GM18502 (cell line): ENCODE measurements at regions not wholly inside any gene's neighbourhood (a gene's known extent, or its start where the extent isn't known, plus 50 kb on each side); places are given as distances from the start of the nearest gene placed in this dataset.
"Not testable (repeated sequence)": the region's sequence is repeated elsewhere in the genome, so short reads cannot be mapped to it uniquely, and the experiment has no call there.

Source experiments
- ATAC-seq: cut with Tn5 transposase; IDR thresholded peaks from one replicate; pipeline ENCODE4 v1.9.1; 2021; ENCODE audit warnings: mild to moderate bottlenecking; ENCODE audit not compliant: unreplicated experiment, poor library complexity

DNA sequence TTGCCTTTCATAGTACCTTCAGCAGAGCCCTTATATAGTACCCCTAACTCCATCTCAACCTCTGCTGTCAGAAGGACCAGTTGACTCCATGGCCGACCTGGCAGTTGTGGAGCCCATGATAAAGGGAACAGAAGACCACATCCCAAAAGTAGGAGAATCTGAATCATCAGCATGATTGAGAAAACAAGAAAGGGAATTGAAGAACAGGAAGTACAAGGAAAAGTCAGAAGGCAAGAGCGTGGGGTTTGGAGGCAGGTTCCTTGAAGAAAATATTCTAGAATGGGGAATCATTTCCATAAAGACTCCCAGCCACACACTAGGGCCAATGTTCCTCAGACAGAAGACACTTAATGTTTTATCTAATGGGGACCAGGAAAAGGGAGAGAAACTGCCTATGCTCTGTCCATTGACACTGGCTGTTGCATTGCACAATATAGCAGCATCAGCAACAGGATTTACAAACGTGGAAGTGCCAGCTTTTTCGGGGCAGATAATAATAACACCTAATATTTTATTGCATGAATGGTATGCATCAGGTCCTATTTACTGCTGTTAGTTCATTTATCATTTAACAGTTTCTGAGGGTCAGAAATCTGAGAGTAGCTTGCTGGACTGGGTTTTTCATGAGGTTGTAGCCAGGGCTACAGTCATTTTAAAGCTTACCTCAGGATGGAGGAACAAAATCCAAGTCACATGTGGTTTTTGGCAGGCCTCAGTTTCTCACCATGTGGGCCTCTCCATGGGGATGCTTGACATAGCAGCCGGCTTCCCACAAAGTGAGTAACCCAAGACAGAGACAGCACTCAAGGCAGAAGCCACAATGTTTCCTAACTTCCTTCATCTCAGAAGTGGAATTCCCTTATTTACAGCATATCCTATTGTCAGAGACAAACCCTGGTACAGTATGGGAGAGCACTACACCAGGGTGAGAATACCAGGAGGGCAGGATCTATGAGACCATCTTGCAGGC is 483.4 kb downstream of the PLPP3 start:
- ATAC-seq: no peak

DNA sequence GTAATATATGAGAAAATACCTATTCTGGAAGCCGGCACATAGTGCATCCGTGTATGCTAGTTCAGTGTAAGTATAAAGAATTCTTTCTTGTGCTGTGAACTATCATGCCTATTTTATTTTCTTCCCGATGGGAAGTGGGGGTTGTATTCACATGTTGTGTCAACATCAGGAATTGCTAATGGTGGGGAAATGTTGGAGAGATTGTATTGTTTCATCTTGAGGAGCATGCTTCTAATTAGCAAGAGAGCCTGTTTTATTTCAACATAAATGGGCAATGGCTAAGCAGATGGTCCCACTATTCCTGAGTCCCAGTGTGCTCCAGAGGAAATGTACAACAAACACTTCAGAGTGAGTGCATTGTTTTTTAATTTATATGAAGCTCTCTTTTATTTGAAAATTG is 485.2 kb downstream of the PLPP3 start:
- ATAC-seq: no peak

DNA sequence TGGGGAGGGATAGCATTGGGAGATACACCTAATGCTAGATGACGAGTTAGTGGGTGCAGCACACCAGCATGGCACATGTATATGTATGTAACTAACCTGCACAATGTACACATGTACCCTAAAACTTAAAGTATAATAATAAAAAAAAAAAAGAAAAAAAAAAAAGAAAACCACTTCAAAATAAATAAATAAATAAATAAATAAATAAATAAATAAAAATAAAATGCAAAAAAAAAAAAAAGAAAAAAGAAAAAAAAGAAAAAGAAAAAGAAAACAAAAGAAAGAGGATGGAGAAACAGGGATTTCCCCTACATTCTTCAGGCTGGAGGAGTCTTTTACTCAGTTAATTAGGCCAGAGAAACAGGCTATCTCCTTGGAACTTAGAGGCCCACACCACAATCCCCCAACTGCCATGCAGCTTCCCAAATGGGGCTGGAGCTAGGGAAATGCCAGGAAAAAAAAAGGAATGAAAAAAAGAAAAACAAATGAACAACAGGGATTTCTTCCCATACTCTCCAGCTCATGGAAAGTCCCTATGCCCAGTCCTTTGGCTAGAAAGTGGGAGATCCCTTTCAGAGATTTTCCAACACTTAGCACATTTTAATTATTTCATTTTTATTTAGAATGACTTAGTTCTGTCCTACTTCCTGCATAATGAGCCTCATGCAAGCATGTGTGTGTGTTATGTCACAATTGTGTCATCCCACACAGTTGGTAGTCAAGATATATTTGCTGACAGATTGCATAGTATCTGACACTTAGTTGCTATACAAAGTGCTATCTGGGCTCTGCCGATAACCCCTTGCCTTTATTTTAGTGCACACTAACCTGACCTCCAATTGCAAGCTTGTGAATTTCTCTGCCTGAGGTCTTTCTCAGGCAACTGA is 486.4 kb downstream of the PLPP3 start:
- no peak for ATAC-seq

GRCh38 chr1:56089826-56090225 is 489.5 kb downstream of the PLPP3 start:
- ATAC-seq: not testable (repeated sequence)

DNA sequence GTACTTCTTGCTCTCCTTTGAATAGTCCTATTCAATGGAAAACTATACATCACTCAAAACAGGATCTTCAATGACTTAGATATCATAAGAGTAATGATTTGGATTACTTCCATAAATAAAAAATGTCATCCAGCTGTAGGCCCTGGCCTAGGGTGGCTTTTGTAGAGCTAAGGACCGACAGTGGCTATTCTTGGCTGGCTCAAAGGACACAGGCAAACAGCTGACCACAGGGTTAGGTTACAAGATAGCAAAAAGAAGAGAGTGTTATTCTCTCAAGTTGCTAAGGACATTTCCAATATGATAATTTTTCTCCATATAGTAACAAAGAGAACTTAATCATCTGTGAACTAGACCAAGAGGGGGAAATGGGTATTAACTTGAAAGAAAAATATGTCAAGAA is 495.1 kb downstream of the PLPP3 start:
- no peak for ATAC-seq

DNA sequence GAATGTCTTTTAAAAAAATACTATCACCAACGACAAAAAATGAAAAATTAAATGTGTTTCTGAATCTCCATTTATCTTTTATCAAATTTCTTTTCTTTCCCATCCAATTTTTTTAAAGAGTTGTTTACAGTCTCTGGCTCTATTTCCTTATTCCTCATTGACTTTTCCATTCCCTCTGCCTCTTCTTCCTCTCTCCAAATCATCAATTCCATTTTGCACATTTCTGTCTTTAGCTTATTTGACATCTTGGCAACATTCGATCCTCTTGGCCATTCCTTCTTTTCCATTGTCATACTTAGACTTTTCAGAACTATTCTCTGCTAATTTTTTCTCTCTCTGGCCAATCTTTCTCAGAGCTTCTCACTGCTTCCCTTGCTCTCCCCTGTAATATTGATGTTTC is 497.6 kb downstream of the PLPP3 start:
- no peak for ATAC-seq

GRCh38 chr1:56081173-56081572 is 498.2 kb downstream of the PLPP3 start:
- ATAC-seq: no peak

- ATAC-seq: no peak
Observed at GRCh38 chr1:56080123-56080522, 499.2 kb downstream of the PLPP3 start.

- ATAC-seq: no peak
Observed at GRCh38 chr1:56079391-56079790, 500.0 kb downstream of the PLPP3 start.

- ATAC-seq: no peak
Observed at GRCh38 chr1:56077206-56077605, 502.2 kb downstream of the PLPP3 start.

DNA sequence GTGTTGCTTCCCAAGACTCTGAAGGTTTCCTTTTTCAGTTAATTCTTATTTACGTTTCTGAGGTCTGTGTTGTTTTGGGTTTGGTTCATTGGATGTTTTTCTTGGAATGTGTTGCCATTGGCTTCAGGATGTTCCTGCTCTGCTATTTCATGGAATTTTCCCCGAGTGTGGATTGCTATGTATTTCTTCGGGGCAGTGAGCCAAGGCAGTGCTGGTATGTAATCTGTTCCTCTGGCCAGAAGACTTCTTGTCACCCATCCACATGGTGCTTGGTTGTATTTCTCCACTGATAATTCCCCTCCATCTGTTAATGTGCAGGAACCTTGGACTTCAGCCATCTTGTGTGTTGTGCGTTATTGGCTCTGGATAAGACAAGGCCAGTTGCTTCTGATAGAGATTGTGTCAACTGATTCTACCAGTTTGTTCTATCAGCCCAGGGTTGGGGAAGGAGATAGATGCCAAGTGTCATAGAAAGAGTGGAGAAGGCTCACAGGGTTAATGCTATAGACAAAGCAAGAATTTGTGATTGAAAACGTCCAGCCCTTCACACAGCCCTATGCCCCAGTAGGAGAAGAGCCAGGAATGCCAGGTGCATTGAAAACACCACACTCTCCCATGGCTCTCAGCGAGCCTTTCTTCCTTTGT is 505.2 kb downstream of the PLPP3 start:
- no peak for ATAC-seq

DNA sequence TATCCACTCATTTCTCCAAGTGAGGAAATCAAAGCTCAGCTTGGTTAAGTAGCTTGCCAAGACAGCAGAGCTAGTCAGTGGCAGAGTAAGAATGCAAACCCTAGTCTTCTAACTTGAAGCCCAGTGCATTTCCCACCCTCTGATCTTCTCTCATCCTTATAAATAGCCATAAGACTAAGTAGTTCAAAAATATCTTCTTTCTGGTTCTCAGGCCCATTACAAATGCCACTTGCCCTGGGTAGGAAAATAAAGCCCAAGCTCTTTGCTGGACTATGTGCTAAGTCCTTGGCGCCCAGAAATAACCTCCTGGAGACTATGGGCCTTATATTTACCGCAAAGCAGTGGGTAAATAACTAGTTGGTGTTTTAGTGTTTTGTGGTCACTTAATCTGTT is 505.8 kb downstream of the PLPP3 start:
- ATAC-seq: no peak

DNA sequence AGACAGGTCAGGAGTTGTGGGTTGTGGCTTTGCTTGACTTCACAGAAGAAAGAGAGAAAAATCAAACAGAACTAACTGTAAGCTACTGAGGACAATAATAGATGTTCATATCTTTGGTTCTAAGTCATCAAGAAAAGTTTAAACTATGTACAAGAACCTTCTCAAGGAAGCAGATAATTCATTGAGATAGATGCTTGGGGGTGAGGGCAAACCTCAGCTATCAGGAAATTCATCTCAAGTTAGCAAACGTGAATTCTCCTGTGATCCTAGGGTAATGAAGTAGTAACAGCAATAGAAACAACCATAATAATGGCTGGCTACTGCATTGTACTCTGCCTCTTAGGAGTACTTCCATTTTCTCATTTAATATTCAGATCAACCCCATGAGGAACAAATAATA is 506.2 kb downstream of the PLPP3 start:
- ATAC-seq: no peak

DNA sequence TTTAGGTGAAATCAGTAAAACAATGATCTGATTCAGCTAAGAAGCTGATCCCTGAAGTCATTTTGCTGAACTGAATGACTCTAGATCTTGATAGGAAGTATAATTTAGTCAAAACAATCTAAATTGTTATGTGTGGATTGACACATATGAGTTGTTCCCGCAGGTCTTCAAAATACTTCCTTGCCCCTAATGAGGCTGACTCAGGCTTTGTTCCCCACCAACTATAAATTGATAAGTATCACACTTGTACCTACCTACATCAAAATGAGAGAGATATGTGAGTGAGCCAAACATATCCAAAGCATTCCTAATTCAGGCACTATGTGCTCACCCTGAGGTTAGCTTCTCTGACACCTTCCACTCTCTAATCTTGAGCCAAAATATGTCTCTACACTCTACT is 507.1 kb downstream of the PLPP3 start:
- ATAC-seq: no peak

GRCh38 chr1:56071351-56071750 is 508.0 kb downstream of the PLPP3 start:
- ATAC-seq: no peak

- ATAC-seq: no peak
Observed at GRCh38 chr1:56070601-56071000, 508.8 kb downstream of the PLPP3 start.

GRCh38 chr1:56069824-56070223 is 509.5 kb downstream of the PLPP3 start:
- ATAC-seq: no peak

- no peak for ATAC-seq
Observed at GRCh38 chr1:56068908-56069307, 510.5 kb downstream of the PLPP3 start.

DNA sequence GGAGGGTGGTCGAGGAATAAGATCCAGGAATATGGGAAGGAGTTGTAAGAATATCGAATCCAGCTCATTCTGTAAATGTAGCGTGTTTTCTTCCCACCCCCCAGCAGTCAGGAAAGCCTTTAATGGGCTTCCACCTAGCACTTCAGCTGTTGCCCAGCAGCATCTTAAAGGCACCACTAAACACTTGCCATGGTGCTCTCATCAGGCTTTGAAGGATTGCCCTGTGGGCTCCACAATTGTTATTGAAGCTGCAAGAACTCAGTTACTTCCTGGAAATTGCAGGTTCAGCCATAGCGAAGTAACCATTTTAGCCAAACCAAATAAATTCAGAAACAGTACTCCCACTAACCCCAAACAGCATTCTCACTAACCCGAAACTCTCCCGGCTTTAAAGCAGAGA is 511.2 kb downstream of the PLPP3 start:
- no peak for ATAC-seq

DNA sequence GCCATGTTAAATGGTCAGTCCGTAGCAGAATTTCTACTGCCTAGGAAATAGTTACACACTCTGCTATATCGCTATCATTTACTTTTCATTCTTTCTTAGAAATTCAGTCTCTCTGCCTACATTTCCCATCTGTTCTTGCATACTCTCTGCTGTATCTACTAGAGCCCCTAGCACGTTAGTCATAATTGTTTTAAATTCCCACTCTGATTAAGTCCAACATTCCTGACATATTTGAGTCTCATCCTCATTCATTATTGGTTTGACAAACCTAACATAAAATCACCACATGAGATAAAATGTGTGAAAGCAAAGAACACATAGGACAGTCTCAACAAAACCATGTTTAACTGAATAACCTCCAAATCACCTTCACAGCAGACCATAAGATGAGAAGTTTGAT is 513.6 kb downstream of the PLPP3 start:
- no peak for ATAC-seq

- ATAC-seq: no peak
Observed at GRCh38 chr1:56064705-56065104, 514.7 kb downstream of the PLPP3 start.
